NCI-H2081 (cell line): ENCODE measurements at regions not wholly inside any gene's neighbourhood (a gene's known extent, or its start where the extent isn't known, plus 50 kb on each side); places are given as distances from the start of the nearest gene placed in this dataset.

ENCODE experiments used
- DNase-seq, 2 experiments: peaks; one replicate each; lab custom pipeline; 2025; lab: John Stamatoyannopoulos, UW

DNA sequence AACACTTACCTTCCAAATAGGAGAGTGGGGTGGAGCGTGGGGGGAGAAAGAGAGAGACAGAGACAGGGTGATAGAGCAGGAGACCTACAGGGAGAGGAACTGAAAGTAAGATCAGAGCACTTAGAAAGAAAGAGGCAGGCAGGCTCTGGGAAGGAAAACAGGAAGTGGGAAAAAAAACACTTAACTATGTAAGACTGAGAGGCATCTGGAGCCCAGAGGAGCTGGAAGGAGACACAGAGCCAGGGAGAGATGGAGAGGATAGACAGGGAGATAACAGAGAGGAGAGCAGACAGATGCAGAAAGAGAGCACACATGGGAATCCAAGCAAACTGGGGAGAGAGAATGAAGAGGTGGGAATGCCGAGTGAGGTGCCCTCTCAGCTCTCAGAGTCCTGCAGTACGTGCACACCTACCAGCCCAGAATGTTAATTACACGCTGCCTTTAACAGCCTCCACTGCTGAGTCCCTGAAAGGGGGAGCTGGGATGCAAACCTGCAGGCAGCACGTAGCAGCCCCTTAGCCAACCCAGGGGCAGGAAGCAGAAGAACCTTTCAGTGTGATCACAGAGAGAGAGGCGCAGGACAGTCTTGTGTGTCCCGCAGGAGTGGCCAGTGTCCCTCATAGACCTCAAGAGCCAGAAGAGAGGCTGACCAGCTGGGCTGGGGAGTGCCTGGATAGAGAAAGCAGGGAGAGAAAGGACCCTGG lies 132.7 kb upstream of the LRFN2 start:
- peak in 1 of 2 experiments; percentile 19 for DNase-seq

DNA sequence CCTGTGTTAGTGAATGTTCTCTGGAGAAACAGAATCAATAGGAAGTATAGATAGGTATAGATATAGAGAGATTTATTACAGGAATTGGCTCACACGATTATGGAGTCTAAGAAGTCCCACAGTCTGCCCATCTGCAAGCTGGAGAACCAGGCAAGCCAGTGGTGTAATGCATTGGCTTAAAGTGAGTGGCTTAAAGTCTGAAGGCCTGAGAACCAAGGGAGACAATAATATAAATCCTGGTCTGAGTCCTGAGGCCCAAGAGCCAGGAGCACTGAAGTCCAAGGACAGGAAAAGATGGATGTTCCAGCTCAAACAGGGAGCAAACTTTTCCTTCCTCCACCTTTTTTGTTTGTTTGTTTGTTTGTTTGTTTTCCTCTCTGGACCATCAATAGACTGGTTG lies 131.2 kb upstream of the LRFN2 start:
- no peak for DNase-seq

DNA sequence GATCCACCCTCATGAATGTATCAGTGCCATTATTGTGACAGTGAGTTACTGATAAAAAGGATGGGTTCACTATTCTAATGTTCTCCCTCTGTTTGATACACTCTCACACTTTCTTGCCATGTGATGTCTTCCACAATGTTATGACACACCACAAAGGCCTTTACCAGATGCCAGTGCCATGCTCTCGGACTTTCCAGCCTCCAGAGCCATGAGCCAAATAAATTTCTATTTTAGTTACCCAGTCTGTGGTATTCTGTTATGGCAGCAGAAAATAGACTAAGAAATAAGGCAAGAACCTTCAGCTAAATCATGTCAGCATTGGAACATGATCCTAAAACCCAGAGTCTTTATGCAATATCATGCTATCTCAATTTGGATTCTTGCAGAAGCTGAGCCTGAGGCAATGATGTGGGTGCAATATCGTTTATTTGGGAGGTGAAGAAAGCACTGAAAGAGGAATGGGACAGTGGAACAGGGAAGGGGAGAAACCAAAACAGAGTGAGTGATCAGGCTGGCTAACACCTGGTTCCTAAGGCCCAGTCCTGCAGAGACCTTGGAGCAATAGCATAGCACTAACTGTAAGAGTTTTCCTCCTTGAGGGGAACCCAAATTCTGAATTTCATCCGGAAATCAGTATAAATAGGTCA lies 130.4 kb upstream of the LRFN2 start:
- DNase-seq = no peak

DNA sequence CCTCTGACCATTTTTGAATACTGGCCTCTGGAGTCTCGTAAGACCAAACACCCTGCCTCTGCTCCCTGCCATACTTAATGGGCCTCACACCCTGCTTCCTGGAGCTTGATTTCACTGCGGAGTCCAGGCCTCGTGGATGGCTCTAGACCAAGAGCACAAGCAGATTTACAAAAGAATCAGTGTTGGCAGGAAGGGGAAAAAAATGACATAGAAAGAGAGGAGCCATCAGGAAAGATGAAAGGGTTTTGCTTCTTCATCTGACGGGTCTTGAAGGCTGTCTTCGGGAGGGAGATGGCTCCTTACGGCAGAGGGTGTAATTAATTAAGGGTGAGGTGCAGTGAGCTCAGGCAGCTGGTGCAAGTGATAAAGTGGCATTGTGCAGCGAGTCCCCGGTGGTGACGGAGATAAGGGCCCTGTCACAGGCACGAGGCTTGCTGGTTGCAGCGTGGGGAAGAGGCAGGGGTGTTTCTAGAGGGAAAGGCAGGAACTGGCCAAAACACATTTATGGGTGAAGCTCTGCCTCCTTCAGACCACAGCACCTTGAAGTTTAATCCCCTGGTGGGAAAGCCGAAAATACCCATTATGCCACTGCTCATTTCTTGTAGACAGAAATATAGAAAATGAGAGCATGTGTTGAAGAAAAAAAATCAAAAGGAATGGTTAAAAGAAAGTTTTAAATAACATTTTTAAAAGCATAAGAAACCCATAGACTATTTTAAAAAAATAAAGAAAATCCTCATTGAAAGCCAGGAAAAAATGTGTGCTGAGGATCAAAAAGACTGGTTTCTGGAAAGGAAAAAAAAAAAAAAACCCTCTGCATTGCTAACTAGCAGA lies 128.6 kb upstream of the LRFN2 start:
- peak in 1 of 2 experiments; percentile 60 for DNase-seq

GRCh38 chr6:40714576-40715564 lies 127.7 kb upstream of the LRFN2 start:
- peak; percentile 86 to 95 for DNase-seq

- no peak for DNase-seq
Observed at GRCh38 chr6:40714143-40714542, 127.0 kb upstream of the LRFN2 start.

DNA sequence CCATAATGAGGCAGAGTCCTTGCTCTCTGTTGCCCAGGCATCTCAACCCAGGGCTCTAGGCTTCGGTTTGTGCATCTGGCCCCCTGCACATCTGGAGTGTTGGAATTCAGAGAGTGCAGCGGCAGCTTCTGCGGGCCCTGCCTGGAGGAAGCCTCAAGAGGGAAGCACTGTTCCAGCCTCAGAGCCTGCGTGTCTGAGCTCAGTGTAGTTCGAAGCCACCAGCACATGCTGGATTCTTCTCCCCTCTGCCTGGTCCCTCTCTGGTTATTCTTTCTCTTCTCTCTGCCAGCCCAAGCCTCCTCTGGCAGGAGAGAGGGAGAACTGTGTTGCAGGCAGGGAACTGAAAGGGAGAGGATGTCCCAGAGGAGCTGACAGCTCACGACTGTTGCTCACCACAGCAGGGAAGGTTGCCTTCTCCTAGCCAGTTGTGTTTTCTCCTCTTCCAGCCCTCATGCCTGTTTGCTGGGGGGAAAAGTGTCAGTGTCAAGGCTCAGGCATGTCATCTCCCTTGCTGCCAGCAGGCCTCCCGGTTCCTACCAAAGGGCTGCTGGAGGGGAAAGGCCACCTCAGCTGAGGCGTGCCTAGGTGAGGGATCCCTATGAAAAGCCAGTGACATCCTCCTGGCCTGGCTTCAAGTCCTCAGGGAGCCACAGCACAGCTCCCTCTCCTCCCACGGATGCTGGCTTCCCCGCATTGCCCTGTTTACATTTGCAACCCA lies 126.0 kb upstream of the LRFN2 start:
- DNase-seq = no peak

DNA sequence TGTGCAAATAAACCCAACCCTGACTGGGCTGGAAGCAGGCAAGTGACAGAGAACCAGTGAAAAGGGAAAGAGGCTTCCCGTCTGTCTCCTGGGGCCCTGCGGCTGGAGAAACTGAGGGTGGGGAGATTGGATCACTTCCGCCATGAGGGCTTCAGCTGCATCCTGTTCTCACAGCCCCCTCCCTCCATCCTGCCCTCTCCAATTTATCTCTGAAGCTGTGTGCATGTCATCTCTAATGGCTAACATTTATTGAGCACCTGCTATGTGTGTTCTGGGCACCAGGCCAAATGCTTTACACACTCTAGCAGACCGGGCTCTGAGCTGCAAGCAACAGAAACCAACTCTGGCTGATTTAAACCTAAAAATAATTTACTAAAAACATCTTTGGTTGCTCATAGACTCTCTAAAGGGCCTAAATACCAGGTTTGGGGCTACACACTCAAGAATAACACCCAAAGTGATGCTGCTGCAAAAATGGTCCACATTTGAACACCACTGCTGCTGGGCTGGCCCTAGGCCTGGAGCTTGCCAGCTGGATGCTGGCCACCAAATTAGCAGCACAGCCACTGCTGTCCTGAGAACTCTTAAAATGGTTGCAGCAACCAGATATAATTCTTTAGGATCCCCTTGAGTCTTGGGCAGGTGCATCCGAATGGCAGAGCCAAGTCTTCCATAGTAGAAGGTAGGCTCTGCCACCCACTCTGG lies 123.6 kb upstream of the LRFN2 start:
- DNase-seq = peak; percentile 76 to 89

GRCh38 chr6:40708049-40708448 lies 120.9 kb upstream of the LRFN2 start:
- no peak for DNase-seq

DNA sequence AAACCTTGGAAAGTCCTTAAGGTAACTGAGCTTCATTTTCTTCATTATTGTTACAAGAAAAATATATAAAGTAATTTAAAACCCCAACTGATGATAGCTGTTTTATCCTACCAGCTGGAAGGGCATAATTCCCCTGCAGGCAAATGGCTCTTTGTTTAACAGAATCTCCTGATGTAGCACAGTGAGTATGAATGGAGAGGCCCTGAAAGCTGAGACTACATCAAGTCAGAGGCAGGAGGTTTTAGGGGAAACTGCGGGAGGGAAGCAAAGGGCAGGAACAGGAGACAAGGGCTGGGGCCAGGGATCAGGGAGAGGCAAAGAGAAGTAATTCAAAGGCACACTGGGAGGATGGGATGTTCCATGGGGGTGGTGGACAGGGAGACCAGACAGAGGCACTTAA lies 119.0 kb upstream of the LRFN2 start:
- DNase-seq = peak in 1 of 2 experiments; percentile 53

- no peak for DNase-seq
Observed at GRCh38 chr6:40705354-40705753, 118.2 kb upstream of the LRFN2 start.

GRCh38 chr6:40701352-40702007 lies 114.3 kb upstream of the LRFN2 start:
- no peak for DNase-seq

- DNase-seq = no peak
Observed at GRCh38 chr6:40700006-40700580, 112.9 kb upstream of the LRFN2 start.

GRCh38 chr6:40695750-40696415 lies 108.7 kb upstream of the LRFN2 start:
- DNase-seq = peak in 1 of 2 experiments; percentile 64

DNA sequence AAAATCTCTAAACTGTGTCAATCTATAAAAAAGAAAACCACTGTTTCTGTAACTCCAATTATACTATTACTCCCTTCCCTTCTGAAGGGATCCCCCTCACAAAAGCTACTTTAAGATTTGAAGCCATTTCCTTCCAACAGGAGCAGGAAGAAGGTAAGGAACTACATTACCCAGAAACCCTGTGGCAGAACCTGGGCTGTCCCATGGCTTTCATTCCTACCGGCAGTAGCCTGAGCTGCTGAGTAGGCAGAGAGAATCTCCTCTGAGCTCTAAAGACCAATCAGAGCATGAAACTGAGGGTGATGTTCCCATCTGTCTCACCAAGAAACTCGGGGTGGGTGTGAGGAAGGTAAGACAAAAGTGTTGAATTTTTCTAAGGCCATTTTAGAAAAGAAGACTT lies 108.0 kb upstream of the LRFN2 start:
- no peak for DNase-seq

- no peak for DNase-seq
Observed at GRCh38 chr6:40693768-40694167, 106.6 kb upstream of the LRFN2 start.

- no peak for DNase-seq
Observed at GRCh38 chr6:40692337-40692736, 105.2 kb upstream of the LRFN2 start.

- DNase-seq = no peak
Observed at GRCh38 chr6:40689185-40689584, 102.0 kb upstream of the LRFN2 start.

DNA sequence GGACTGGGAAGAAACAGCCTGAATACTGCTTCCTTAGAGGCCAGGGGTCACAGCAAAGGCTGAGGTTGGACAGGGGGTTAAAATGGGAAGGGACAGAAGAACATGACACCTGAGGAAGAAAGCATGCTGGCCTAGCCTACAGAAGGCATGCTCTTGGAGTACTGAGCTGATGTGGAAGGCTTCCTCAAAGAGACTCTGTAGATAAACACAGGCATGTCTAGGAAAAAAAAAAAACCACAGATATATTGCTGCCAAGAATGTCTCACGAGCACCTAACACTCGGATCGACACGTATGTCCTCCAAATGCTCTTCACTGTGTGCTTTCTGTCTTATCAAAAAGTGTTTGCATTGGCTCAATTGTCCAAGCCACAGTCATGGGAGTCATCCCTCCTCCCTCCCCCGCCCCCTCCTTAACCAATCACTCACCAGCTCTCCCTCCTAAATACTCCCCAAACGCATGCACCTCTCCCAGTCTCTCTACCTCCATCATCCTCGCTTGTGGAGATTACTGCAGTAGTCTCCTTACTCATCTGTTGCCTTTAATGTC lies 101.1 kb upstream of the LRFN2 start:
- no peak for DNase-seq
